ENCODE measurements at regions not wholly inside any gene's neighbourhood (a gene's known extent, or its start where the extent isn't known, plus 50 kb on each side); places are given as distances from the start of the nearest gene placed in this dataset.

- intact Hi-C loops (cut with DNase I): no loop called here
- TF ChIP-seq, protein P1, sequence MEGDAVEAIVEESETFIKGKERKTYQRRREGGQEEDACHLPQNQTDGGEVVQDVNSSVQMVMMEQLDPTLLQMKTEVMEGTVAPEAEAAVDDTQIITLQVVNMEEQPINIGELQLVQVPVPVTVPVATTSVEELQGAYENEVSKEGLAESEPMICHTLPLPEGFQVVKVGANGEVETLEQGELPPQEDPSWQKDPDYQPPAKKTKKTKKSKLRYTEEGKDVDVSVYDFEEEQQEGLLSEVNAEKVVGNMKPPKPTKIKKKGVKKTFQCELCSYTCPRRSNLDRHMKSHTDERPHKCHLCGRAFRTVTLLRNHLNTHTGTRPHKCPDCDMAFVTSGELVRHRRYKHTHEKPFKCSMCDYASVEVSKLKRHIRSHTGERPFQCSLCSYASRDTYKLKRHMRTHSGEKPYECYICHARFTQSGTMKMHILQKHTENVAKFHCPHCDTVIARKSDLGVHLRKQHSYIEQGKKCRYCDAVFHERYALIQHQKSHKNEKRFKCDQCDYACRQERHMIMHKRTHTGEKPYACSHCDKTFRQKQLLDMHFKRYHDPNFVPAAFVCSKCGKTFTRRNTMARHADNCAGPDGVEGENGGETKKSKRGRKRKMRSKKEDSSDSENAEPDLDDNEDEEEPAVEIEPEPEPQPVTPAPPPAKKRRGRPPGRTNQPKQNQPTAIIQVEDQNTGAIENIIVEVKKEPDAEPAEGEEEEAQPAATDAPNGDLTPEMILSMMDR (IDR thresholded peaks at IDR 0.05): no peak
- no peak for TF ChIP-seq POLR2A (IDR thresholded peaks at IDR 0.05)
- peak overlapping the region in 1 of 12 donors; percentile 70 for H3K27ac ChIP-seq
- peaks cover 0 to 32% (median 15%) of the 10 kb centered on the region in 12 donors for H3K4me1 ChIP-seq
- H3K4me3 ChIP-seq: no peak overlapping the region
- H3K36me3 ChIP-seq: no peaks in the 10 kb centered on the region
- H3K27me3 ChIP-seq: no peaks in the 10 kb centered on the region
- DNase-seq: no peak
- no peaks in the 10 kb centered on the region for H3K9me3 ChIP-seq
- no peak for ATAC-seq
Measured at GRCh38 chr4:147078362-147078761, 132.7 kb upstream of the TTC29 start.

DNA sequence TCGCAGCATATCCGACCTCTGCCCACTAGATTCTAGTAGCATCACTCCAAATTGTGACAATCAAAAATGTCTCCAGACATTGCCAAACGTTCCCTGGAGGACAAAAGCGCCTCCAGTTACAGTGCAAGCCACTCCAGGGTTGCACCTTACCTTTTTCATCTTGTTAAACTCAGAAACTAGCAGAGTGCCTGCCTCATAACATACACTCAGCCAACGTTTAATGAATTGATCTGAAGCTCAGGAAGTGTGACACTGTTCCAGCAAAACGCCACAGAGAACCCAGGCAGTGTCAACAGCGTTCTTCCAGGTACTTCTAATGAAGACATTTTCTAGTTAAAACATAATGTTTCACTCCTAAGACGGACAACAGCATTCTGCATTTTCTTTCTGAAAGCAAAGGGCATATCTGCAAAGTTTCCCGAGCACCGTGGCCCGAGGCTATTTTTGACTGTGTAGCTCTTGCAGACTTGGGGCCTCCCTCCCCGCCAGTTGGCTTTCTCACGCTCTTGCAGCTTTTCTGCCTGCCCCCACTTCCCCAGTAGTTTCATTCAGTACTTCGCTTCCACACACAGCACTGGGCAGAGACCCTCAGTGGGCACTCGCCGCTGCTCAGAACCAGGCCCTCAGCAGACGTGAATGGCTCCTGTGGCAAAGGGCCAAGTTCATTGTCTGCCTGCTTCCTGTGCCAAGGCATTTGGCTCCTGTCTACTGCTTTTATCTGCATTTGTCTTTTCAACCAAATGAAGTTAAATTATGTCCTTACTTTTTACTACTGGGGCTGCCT, 133.4 kb upstream of the TTC29 start:
- intact Hi-C loops (cut with DNase I): no loop called here
- peaks cover 0 to 32% (median 15%) of the 10 kb centered on the region in 12 donors for H3K4me1 ChIP-seq
- peak overlapping the region in 7 of 12 donors; percentile 20 to 46 (median 30) for H3K4me3 ChIP-seq
- ATAC-seq (peak; percentile 66 to 75 (median 74)), DNase-seq (peak; percentile 29 to 58 (median 37))
- TF ChIP-seq, protein P1 (IDR thresholded peaks at IDR 0.05): no peak
- TF ChIP-seq POLR2A (IDR thresholded peaks at IDR 0.05): no peak
- H3K27me3 ChIP-seq: no peaks in the 10 kb centered on the region
- H3K9me3 ChIP-seq: no peaks in the 10 kb centered on the region
- peak overlapping the region in 8 of 12 donors; percentile 5 to 70 (median 40) for H3K27ac ChIP-seq
- WGBS, 4 donors: 18 to 27% (median 25%) methylated on average over 17 of the region's 17 CpGs
- no peaks in the 10 kb centered on the region for H3K36me3 ChIP-seq

DNA sequence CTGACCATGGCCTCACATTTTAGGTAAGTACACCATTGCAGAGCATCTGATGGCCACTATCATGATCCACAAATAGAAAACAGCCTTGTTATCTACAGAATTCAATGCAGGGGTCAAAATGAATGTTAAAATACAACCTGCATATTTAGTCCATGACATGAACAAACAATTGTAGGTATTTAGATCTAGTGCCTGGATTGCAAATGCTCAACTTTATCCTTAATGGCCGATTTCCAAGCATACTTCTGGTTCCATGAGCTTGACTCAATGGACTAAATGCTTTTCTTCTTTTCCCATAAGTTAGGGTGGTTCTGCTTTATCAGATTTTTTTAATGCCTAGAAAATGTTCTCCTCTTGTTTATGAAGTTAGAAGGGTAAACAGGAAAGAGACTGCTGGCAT, 139.2 kb upstream of the TTC29 start:
- intact Hi-C loops (cut with DNase I): no loop called here
- no peak for TF ChIP-seq POLR2A (IDR thresholded peaks at IDR 0.05)
- TF ChIP-seq, protein P1 (IDR thresholded peaks at IDR 0.05): no peak
- Histone ChIP-seq H3K27me3 (no peaks in the 10 kb centered on the region), H3K4me1 (peaks cover 0 to 8% (median 4%) of the 10 kb centered on the region in 12 donors), H3K36me3 (no peaks in the 10 kb centered on the region), H3K27ac (no peak overlapping the region), H3K4me3 (no peak overlapping the region), H3K9me3 (no peaks in the 10 kb centered on the region)
- DNase-seq (no peak), ATAC-seq (no peak)
- WGBS, 4 donors: 83 to 93% (median 85%) methylated on average over 1 of the region's 1 CpG

DNA sequence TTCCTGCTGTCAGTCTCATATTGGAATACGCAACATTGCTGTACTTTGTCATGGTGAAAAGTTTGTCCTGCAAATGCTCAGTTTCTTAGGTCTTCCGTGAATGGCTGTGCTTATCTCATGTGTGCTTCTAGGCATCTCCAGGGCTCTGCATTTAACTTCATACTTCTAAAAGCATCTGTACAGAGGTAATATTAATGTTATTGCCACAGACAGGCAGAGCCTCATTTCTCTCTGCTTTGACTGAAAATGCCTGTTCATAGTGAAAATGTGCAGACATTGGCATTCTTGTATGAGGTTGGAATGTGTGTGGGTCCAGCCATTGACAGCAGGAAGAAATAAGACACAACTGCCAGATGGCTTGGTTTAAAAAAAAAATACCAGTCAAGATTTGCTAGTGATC, 140.1 kb upstream of the TTC29 start:
- intact Hi-C loops (cut with DNase I): no loop called here
- H3K36me3 ChIP-seq: no peaks in the 10 kb centered on the region
- H3K27me3 ChIP-seq: no peaks in the 10 kb centered on the region
- no peaks in the 10 kb centered on the region for H3K4me1 ChIP-seq
- no peaks in the 10 kb centered on the region for H3K9me3 ChIP-seq
- DNase-seq (no peak), ATAC-seq (no peak)
- H3K4me3 ChIP-seq: no peak overlapping the region
- H3K27ac ChIP-seq: no peak overlapping the region
- TF ChIP-seq POLR2A (IDR thresholded peaks at IDR 0.05): no peak
- TF ChIP-seq, protein P1 (IDR thresholded peaks at IDR 0.05): no peak
- WGBS, 4 donors: 70 to 71% (median 70%) methylated on average over 2 of the region's 2 CpGs
